NCI-H128 (cell line): ENCODE measurements at regions not wholly inside any gene's neighbourhood (a gene's known extent, or its start where the extent isn't known, plus 50 kb on each side); places are given as distances from the start of the nearest gene placed in this dataset.
"Not testable (repeated sequence)": the region's sequence is repeated elsewhere in the genome, so short reads cannot be mapped to it uniquely, and the experiment has no call there.

Experiments
- DNase-seq: peaks from one replicate; lab custom pipeline; 2025; ENCODE audit not compliant: unreplicated experiment; lab: John Stamatoyannopoulos, UW

- DNase-seq, result no peak
Observed at GRCh38 chr4:127400276-127400675, 232.5 kb upstream of the INTU start.

- no peak for DNase-seq
Observed at GRCh38 chr4:127400731-127401346, 231.9 kb upstream of the INTU start.

DNA sequence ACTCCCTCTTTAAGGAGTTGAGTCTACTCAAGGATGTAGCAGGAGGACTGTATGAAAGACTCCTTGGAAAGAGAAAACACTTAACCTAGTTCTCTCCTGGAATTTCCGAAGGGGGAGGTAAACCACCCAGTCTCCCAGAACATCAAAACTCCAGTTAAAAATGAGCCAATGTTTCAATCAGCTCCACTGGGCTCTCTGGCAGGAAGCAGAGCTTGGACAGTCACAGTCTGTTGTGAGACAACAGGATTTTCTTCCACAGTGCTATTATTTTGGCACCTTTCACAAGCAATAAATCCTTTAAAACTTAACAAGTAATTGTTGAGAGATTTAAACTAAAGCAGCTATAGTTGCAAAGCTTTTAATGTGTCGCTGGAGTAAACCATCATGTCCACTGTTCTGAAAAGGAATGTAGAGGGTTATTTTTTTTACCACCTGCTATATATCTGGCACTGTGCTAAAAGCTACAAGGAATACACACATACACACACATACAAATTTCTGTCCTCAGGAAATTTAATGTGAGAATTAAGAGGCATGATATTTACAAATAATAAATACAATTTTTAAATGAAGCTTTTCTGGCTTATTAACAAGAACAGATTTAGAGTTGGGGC, 229.2 kb upstream of the INTU start:
- DNase-seq, result no peak

- DNase-seq, result no peak
Observed at GRCh38 chr4:127406187-127406586, 226.6 kb upstream of the INTU start.

DNA sequence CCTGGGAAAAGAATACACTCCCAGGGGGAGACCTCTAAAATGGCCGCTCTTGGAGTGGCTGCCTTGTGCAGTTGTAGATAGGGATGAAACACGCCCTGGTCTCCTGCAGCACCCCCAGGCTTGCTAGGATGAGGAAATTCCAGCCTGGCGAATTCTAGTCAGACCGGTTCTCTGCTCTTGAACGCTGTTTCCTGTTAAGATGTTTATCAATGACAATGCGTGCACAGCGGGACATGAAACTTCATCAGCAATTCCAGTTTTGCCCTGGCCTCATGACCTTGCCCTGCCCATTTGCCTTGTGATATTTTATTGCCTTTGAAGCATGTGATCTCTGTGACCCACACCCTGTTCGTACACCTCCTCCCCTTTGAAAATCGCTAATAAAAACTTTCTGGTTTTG, 225.2 kb upstream of the INTU start:
- DNase-seq, result not testable (repeated sequence)

DNA sequence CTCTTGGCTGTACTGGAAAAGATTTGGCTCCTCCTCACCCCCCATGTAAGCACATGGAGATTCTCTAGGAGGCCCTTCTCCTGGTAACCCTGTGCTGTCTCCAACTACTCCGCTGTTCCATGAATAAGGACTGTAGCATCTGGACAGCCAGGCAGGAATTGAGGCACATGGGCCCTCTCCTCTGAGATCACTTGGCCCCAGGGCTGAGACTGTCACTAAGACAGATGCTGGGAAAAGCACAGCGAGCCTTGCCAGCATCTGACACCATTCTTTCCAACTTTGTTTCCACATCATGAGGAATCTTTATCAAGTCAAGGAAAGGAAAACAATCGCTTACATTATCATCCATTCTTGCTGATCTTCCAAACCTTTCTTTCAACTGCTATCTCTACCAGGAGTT, 222.6 kb upstream of the INTU start:
- no peak for DNase-seq

DNA sequence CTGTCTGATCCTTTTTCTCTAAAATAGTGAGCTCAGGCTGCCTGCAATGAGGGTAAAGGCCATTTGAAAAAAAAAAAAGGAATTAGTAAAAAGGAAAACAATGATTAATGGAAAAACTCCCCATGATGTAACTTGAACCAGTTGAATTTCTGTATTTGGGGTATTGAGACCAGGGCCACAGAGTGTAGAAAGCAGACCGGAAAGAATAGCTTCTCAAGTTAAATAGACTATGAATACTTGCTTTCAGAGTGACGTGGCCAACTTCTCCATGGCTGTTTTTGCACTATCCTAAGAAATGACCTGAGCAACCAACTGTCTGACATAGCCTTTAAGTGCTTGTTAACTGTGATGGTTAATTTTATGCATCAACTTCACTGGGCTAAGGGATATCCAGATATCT, 222.1 kb upstream of the INTU start:
- no peak for DNase-seq

- DNase-seq, result no peak
Observed at GRCh38 chr4:127414951-127415606, 217.7 kb upstream of the INTU start.

DNA sequence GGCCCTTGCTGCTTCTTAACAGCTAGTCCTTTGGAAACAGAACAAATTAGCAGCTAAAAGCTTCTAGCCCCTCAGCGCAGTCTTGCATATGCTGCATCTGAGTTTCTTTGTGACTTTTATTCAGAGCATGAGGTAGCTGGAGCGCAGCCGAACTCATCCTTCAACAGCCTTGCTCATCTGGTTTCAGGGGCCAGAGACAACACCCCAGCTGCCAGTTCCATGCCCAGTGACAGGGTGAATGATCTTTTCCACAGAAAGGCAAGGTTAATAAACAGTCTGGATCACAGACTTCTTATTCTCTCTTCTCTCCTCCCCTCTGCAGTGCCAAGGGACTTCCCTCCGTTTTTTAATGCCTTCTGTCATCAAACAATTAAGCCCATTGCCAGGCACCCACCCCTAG, 216.6 kb upstream of the INTU start:
- DNase-seq, result no peak

- no peak for DNase-seq
Observed at GRCh38 chr4:127417885-127418535, 214.7 kb upstream of the INTU start.

DNA sequence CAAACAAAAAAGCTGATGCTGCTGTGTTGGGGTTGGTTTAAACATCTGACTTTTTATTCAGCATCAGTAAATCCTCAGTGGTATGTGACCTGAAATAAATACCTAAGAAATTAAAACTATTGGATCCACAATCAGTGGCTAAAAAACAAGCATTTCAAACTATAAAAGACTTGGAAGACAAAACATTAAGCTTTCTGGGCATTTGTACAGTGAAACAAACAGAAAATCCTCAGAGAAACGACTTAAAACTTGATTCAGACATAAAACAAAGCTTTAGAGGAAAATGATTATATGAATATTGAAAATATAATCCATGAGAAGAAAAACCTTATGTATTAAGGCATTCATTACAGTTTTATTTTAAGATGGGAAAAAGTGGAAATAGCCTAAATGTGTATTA, 213.3 kb upstream of the INTU start:
- DNase-seq, result no peak

- no peak for DNase-seq
Observed at GRCh38 chr4:127421437-127421836, 211.3 kb upstream of the INTU start.

DNA sequence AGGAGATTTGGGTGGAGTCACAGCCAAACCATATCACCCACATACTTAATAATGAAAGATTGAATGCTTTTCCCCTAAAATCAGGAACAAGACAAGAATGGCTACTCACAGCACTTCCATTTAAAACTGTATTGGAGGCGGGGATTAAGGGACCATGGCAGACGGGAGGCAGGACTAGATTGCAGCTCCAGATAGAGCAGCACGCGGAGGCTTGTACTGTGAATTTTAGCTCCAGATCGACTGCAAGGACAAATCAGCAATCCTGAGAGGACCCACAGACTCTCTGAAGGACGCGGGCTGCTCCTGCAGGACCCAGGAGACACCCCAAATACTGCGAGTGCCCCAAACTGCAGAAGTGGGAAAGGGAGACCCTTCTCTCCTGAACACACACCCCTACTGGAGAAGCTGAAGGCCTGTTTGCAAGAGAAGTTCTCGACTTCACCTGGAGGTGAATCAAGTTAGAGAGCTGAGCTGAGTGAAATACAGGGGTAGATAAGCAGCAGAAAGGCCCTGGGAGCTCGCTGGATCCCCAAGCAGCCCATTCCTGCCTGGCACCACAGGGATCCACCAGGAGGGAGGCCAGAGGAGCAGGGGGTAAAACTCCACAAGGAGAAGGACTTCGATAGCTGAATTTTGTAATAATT, 207.4 kb upstream of the INTU start:
- no peak for DNase-seq

GRCh38 chr4:127425851-127426250, 206.9 kb upstream of the INTU start:
- no peak for DNase-seq

GRCh38 chr4:127441571-127441970, 191.2 kb upstream of the INTU start:
- no peak for DNase-seq

- DNase-seq, result no peak
Observed at GRCh38 chr4:127445471-127445870, 187.3 kb upstream of the INTU start.

DNA sequence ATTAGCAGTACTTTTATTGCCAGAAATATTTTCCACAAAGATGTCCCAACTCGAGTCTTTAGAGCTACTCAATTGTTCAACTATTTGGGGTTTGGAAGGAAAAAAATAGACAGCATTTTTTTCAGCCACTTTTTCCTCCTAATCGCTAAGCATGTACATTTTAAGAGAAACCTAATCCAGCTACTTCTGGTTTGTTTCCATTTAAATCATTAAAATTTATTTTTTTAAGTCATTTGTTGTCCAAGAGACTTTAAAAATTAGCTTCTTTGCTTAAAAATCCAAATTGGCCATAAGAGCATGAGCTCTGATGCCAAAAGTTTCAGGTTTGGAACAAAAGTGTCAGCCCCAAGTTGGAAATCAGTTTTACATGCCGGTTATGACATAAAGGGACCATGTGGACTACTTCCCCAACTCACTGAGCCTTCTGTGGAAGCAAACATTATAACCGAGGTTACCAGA, 186.3 kb upstream of the INTU start:
- no peak for DNase-seq

- DNase-seq, result no peak
Observed at GRCh38 chr4:127448986-127449385, 183.8 kb upstream of the INTU start.

DNA sequence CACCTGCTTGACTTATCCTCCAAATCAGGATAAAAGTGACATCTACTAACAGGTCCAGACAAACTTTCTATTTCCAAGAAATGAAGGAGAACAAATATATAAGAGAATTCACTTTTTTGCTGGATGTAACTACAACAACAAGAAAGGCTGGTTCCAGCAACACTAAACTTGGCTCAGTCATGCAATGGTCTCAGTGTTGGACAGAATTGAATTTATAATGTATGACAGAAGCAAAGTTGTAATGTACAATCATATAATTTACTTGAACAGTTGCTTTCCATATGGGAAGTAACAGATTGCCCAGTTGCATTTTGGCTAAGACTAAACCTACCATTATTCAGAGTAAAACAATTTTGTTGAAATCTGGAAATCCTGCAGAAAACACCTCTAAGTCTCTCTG, 183.3 kb upstream of the INTU start:
- no peak for DNase-seq

- DNase-seq, result no peak
Observed at GRCh38 chr4:127450276-127450675, 182.5 kb upstream of the INTU start.

DNA sequence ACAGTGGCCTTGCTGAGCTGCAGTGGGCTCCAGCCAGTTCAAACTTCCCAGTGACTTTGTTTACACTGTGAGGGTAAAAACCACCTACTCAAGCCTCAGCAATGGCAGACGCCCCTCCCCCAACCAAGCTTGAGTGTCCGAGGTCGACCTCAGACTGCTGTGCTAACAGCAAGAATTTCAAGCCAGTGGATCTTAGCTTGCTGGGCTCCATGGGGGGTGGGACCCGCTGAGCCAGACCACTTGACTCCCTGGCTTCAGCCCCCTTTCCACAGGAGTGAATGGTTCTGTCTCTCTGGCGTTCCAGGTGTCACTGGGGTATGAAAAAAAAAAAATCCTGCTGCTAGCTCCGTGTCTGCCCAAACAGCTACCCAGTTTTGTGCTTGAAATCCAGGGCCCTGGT, 168.9 kb upstream of the INTU start:
- DNase-seq, result no peak

GRCh38 chr4:127469542-127469941, 163.2 kb upstream of the INTU start:
- DNase-seq, result no peak
